ENCODE measurements at regions not wholly inside any gene's neighbourhood (a gene's known extent, or its start where the extent isn't known, plus 50 kb on each side); places are given as distances from the start of the nearest gene placed in this dataset.

GRCh38 chr20:53845980-53846379 lies 224.4 kb downstream of the BCAS1 start:
- Histone ChIP-seq H3K27me3 (replicated peaks in 1 of 7) (no peaks in the 10 kb centered on the region), H3K4me3 (peak overlapping the region in 1 of 8 donors; percentile 2), H3K9me3 (no peaks in the 10 kb centered on the region), H3K36me3 (no peaks in the 10 kb centered on the region), H3K27ac (peak overlapping the region in 3 of 8 donors; percentile 39 to 90 (median 89)), H3K4me1 (peaks cover 30 to 93% (median 62%) of the 10 kb centered on the region in 6 donors)
- TF ChIP-seq POLR2A (IDR thresholded peaks at IDR 0.05) (no peak), CTCF (IDR thresholded peaks at IDR 0.05 in 8 of 11, conservative IDR thresholded peaks at IDR 0.05 in 3 of 11) (no peak), POLR2AphosphoS5 (IDR thresholded peaks at IDR 0.05) (no peak)
- WGBS, 5 donors: 80 to 91% (median 86%) methylated on average over 1 of the region's 1 CpG
- no peak for DNase-seq
- intact Hi-C loops (cut with DNase I; ENCODE audit: low total_unique reads): loop anchor here (10.0 kb wide), 1 partner anchor 101 kb away; no protein-coding TSS in a partner anchor

- peaks cover 36 to 94% (median 76%) of the 10 kb centered on the region in 6 donors for H3K4me1 ChIP-seq
- H3K27me3 ChIP-seq (replicated peaks in 1 of 7): no peaks in the 10 kb centered on the region
- no peak for DNase-seq
- intact Hi-C loops (cut with DNase I; ENCODE audit: low total_unique reads): loop anchor here (10.0 kb wide), 1 partner anchor 99 kb away; no protein-coding TSS in a partner anchor
- 80 to 90% (median 84%) methylated on average over 8 of the region's 8 CpGs for WGBS, 5 donors
- peak overlapping the region in 4 of 8 donors; percentile 72 to 89 (median 86) for H3K27ac ChIP-seq
- no peaks in the 10 kb centered on the region for H3K9me3 ChIP-seq
- TF ChIP-seq CTCF (IDR thresholded peaks at IDR 0.05 in 8 of 11, conservative IDR thresholded peaks at IDR 0.05 in 3 of 11) (no peak), POLR2A (IDR thresholded peaks at IDR 0.05) (no peak), POLR2AphosphoS5 (IDR thresholded peaks at IDR 0.05) (no peak)
- H3K4me3 ChIP-seq: no peak overlapping the region
- H3K36me3 ChIP-seq: no peaks in the 10 kb centered on the region
These were observed 226.1 kb downstream of the BCAS1 start for GRCh38 chr20:53844259-53844658.

- no peak for DNase-seq
- Histone ChIP-seq H3K4me1 (peaks cover 40 to 97% (median 82%) of the 10 kb centered on the region in 6 donors), H3K9me3 (no peaks in the 10 kb centered on the region), H3K4me3 (no peak overlapping the region), H3K27me3 (replicated peaks in 1 of 7) (no peaks in the 10 kb centered on the region), H3K27ac (peak overlapping the region in 6 of 8 donors; percentile 69 to 88 (median 85)), H3K36me3 (no peaks in the 10 kb centered on the region)
- 83 to 98% (median 90%) methylated on average over 2 of the region's 2 CpGs for WGBS, 5 donors
- intact Hi-C loops (cut with DNase I; ENCODE audit: low total_unique reads): loop anchor here (10.0 kb wide), 1 partner anchor 99 kb away; no protein-coding TSS in a partner anchor
- no peak for TF ChIP-seq POLR2AphosphoS5 (IDR thresholded peaks at IDR 0.05)
- TF ChIP-seq CTCF (IDR thresholded peaks at IDR 0.05 in 8 of 11, conservative IDR thresholded peaks at IDR 0.05 in 3 of 11): no peak
- no peak for TF ChIP-seq POLR2A (IDR thresholded peaks at IDR 0.05)
These were observed 226.7 kb downstream of the BCAS1 start for GRCh38 chr20:53843645-53844044.

GRCh38 chr20:53842301-53843099 lies 227.9 kb downstream of the BCAS1 start:
- H3K4me1 ChIP-seq: peaks cover 31 to 95% (median 79%) of the 10 kb centered on the region in 6 donors
- no peak for TF ChIP-seq POLR2A (IDR thresholded peaks at IDR 0.05)
- TF ChIP-seq POLR2AphosphoS5 (IDR thresholded peaks at IDR 0.05): no peak

More at GRCh38 chr20:53842301-53843099, 227.9 kb downstream of the BCAS1 start:
- 69 to 80% (median 74%) methylated on average over 1 of the region's 1 CpG for WGBS, 5 donors
- no peaks in the 10 kb centered on the region for H3K9me3 ChIP-seq
- H3K27ac ChIP-seq: peak overlapping the region; percentile 55 to 88 (median 78)
- no peak for DNase-seq
- no peaks in the 10 kb centered on the region for H3K27me3 ChIP-seq (replicated peaks in 1 of 7)
- H3K36me3 ChIP-seq: no peaks in the 10 kb centered on the region
- no peak overlapping the region for H3K4me3 ChIP-seq
- intact Hi-C loops (cut with DNase I; ENCODE audit: low total_unique reads): loop anchor here (10.0 kb wide), 1 partner anchor 98 kb away; no protein-coding TSS in a partner anchor

All from spleen (tissue), 11 donors.